ENCODE measurements at regions not wholly inside any gene's neighbourhood (a gene's known extent, or its start where the extent isn't known, plus 50 kb on each side); places are given as distances from the start of the nearest gene placed in this dataset.

DNA sequence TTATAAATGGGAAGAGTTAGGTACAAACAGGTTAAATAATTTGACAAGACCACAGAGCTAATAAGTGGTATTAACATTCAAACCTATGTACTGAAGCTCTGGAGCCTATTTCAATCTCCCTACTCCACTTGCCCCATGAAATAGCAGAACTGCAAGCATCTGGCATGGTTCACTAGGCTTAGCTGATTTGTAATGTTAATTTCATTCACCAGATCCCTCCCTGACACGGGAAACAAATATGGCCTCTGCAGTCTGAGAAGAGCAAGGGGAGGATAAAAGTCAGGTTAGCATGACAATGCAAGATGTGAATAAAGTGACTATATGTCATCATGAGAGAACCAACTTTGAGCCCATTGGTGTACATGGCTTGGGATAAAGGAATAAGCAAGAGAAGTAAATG, 428.8 kb downstream of the BRINP1 start:
- Mint-ChIP-seq H3K4me1 (peaks cover 6 to 7% of the 10 kb centered on the region in 2 experiments), H3K36me3 (ENCODE audit: insufficient read depth in 1 of 3, low read depth in 3 of 3) (no peaks in the 10 kb centered on the region), H3K9me3 (no peaks in the 10 kb centered on the region), H3K27ac (no peak overlapping the region), H3K27me3 (ENCODE audit: low read depth) (no peaks in the 10 kb centered on the region; the same call in 1 of the 2 replicates), H3K4me3 (no peak overlapping the region)
- Histone ChIP-seq H3K79me1 (ENCODE audit: insufficient read depth, low read depth, low read length, poor library complexity, severe bottlenecking) (no peaks in the 10 kb centered on the region), H2BK5ac (ENCODE audit: insufficient read length, low read length) (no peak overlapping the region), H3K79me2 (ENCODE audit: insufficient read depth, low read length) (no peaks in the 10 kb centered on the region), H4K91ac (ENCODE audit: insufficient read length, low read depth, low read length) (no peak overlapping the region), H3K18ac (ENCODE audit: insufficient read length, low read depth, low read length) (no peak overlapping the region), H3K4ac (ENCODE audit: low read depth, low read length) (no peak overlapping the region), H3K4me2 (ENCODE audit: insufficient read depth, insufficient read length, low read length) (no peak overlapping the region), H3T11ph (ENCODE audit: low read length) (no peak overlapping the region), H3K4me1 (ENCODE audit: insufficient read depth, low read length) (peaks cover 3% of the 10 kb centered on the region; the same call in 1 of the 2 replicates), H2BK120ac (ENCODE audit: low read depth, low read length, poor library complexity, severe bottlenecking) (no peak overlapping the region), H2BK15ac (ENCODE audit: low read depth, low read length) (no peak overlapping the region), H3K56ac (ENCODE audit: insufficient read length, low read depth, low read length) (no peak overlapping the region), H4K20me1 (ENCODE audit: control insufficient read depth, insufficient read depth, insufficient read length) (no peaks in the 10 kb centered on the region), H3K23ac (ENCODE audit: insufficient read length, low read depth, low read length) (no peak overlapping the region), H4K8ac (replicated peaks; ENCODE audit: insufficient read length, low read depth, low read length) (no peak overlapping the region), H3K9ac (ENCODE audit: extremely low read depth, insufficient read length, low read length) (no peak overlapping the region), H2AK5ac (ENCODE audit: insufficient read length, low read length) (no peak overlapping the region), H4K5ac (ENCODE audit: insufficient read length, low read depth, low read length) (no peak overlapping the region), H2AFZ (ENCODE audit: low read length) (no peak overlapping the region), H3K27me3 (ENCODE audit: insufficient read depth, low read length) (no peaks in the 10 kb centered on the region), H3K9me3 (ENCODE audit: control insufficient read depth, low read depth, low read length) (no peaks in the 10 kb centered on the region), H2BK20ac (ENCODE audit: low read depth, low read length, poor library complexity, severe bottlenecking) (no peak overlapping the region), H3K14ac (ENCODE audit: insufficient read depth, low read length) (no peak overlapping the region), H2BK12ac (ENCODE audit: insufficient read length, low read depth, low read length) (no peak overlapping the region), H3K27ac (ENCODE audit: insufficient read length, low read depth, low read length) (no peak overlapping the region), H3K23me2 (ENCODE audit: insufficient read length, low read depth, low read length, poor library complexity, severe bottlenecking) (no peaks in the 10 kb centered on the region)
- TF ChIP-seq, protein P1, sequence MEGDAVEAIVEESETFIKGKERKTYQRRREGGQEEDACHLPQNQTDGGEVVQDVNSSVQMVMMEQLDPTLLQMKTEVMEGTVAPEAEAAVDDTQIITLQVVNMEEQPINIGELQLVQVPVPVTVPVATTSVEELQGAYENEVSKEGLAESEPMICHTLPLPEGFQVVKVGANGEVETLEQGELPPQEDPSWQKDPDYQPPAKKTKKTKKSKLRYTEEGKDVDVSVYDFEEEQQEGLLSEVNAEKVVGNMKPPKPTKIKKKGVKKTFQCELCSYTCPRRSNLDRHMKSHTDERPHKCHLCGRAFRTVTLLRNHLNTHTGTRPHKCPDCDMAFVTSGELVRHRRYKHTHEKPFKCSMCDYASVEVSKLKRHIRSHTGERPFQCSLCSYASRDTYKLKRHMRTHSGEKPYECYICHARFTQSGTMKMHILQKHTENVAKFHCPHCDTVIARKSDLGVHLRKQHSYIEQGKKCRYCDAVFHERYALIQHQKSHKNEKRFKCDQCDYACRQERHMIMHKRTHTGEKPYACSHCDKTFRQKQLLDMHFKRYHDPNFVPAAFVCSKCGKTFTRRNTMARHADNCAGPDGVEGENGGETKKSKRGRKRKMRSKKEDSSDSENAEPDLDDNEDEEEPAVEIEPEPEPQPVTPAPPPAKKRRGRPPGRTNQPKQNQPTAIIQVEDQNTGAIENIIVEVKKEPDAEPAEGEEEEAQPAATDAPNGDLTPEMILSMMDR (conservative IDR thresholded peaks at IDR 0.05), result no peak
- DNase-seq, result no peak
- WGBS (ENCODE audit: extremely low coverage, insufficient read length, low lambda C conversion rate), result no CpG with 5 or more reads among the region's 1 CpG

All from H9 (cell line).